ENCODE measurements at regions not wholly inside any gene's neighbourhood (a gene's known extent, or its start where the extent isn't known, plus 50 kb on each side); places are given as distances from the start of the nearest gene placed in this dataset.

- no peak for ATAC-seq (replicated peaks)
- peaks cover 14% of the 10 kb centered on the region for H3K27me3 Mint-ChIP-seq
- no peaks in the 10 kb centered on the region for H3K9me3 Mint-ChIP-seq
- no peaks in the 10 kb centered on the region for H3K4me1 Mint-ChIP-seq
- no peak overlapping the region for H3K4me3 Mint-ChIP-seq
- no peaks in the 10 kb centered on the region for H3K36me3 Mint-ChIP-seq (ENCODE audit: low read depth)
- no peak overlapping the region for H3K27ac Mint-ChIP-seq
These were observed 181.0 kb upstream of the ETAA1 start for GRCh38 chr2:67216103-67216502.

GRCh38 chr2:67216881-67217280 lies 180.3 kb upstream of the ETAA1 start:
- H3K9me3 Mint-ChIP-seq, result no peaks in the 10 kb centered on the region
- no peak overlapping the region for H3K27ac Mint-ChIP-seq

GRCh38 chr2:67217398-67217797 lies 179.7 kb upstream of the ETAA1 start:
- Mint-ChIP-seq H3K27ac (no peak overlapping the region), H3K27me3 (peaks cover 14% of the 10 kb centered on the region), H3K4me3 (no peak overlapping the region), H3K9me3 (no peaks in the 10 kb centered on the region), H3K4me1 (no peaks in the 10 kb centered on the region), H3K36me3 (ENCODE audit: low read depth) (no peaks in the 10 kb centered on the region)
- no peak for ATAC-seq (replicated peaks)

More at GRCh38 chr2:67216881-67217280, 180.3 kb upstream of the ETAA1 start:
- no peaks in the 10 kb centered on the region for H3K4me1 Mint-ChIP-seq
- H3K36me3 Mint-ChIP-seq (ENCODE audit: low read depth), result no peaks in the 10 kb centered on the region
- no peak for ATAC-seq (replicated peaks)
- no peak overlapping the region for H3K4me3 Mint-ChIP-seq
- peaks cover 14% of the 10 kb centered on the region for H3K27me3 Mint-ChIP-seq

- Mint-ChIP-seq H3K9me3 (no peaks in the 10 kb centered on the region), H3K27ac (no peak overlapping the region), H3K4me3 (no peak overlapping the region), H3K27me3 (peaks cover 14% of the 10 kb centered on the region), H3K36me3 (ENCODE audit: low read depth) (no peaks in the 10 kb centered on the region), H3K4me1 (no peaks in the 10 kb centered on the region)
- no peak for ATAC-seq (replicated peaks)
These were observed 179.1 kb upstream of the ETAA1 start for GRCh38 chr2:67218056-67218455.

GRCh38 chr2:67219651-67220050 lies 177.5 kb upstream of the ETAA1 start:
- ATAC-seq (replicated peaks), result no peak
- Mint-ChIP-seq H3K27ac (no peak overlapping the region), H3K4me3 (no peak overlapping the region), H3K9me3 (no peaks in the 10 kb centered on the region), H3K27me3 (peaks cover 4% of the 10 kb centered on the region), H3K4me1 (no peaks in the 10 kb centered on the region), H3K36me3 (ENCODE audit: low read depth) (no peaks in the 10 kb centered on the region)

- H3K27ac Mint-ChIP-seq, result no peak overlapping the region
- no peaks in the 10 kb centered on the region for H3K27me3 Mint-ChIP-seq
- no peak overlapping the region for H3K4me3 Mint-ChIP-seq
- no peak for ATAC-seq (replicated peaks)
- H3K36me3 Mint-ChIP-seq (ENCODE audit: low read depth), result no peaks in the 10 kb centered on the region
- H3K4me1 Mint-ChIP-seq, result no peaks in the 10 kb centered on the region
- H3K9me3 Mint-ChIP-seq, result no peaks in the 10 kb centered on the region
These were observed 175.9 kb upstream of the ETAA1 start for GRCh38 chr2:67221266-67221665.

GRCh38 chr2:67225287-67225973 lies 171.7 kb upstream of the ETAA1 start:
- Mint-ChIP-seq H3K36me3 (ENCODE audit: low read depth) (no peaks in the 10 kb centered on the region), H3K4me3 (no peak overlapping the region), H3K4me1 (no peaks in the 10 kb centered on the region), H3K9me3 (no peaks in the 10 kb centered on the region), H3K27me3 (no peaks in the 10 kb centered on the region), H3K27ac (no peak overlapping the region)
- no peak for ATAC-seq (replicated peaks)

GRCh38 chr2:67229706-67230105 lies 167.4 kb upstream of the ETAA1 start:
- no peak overlapping the region for H3K4me3 Mint-ChIP-seq
- H3K36me3 Mint-ChIP-seq (ENCODE audit: low read depth), result no peaks in the 10 kb centered on the region
- H3K4me1 Mint-ChIP-seq, result no peaks in the 10 kb centered on the region
- no peaks in the 10 kb centered on the region for H3K9me3 Mint-ChIP-seq
- ATAC-seq (replicated peaks), result no peak
- no peak overlapping the region for H3K27ac Mint-ChIP-seq
- no peaks in the 10 kb centered on the region for H3K27me3 Mint-ChIP-seq

- H3K36me3 Mint-ChIP-seq (ENCODE audit: low read depth), result no peaks in the 10 kb centered on the region
- ATAC-seq (replicated peaks), result no peak
- no peak overlapping the region for H3K27ac Mint-ChIP-seq
- H3K4me1 Mint-ChIP-seq, result no peaks in the 10 kb centered on the region
- H3K4me3 Mint-ChIP-seq, result no peak overlapping the region
- peaks cover 6% of the 10 kb centered on the region for H3K27me3 Mint-ChIP-seq
- H3K9me3 Mint-ChIP-seq, result no peaks in the 10 kb centered on the region
These were observed 164.2 kb upstream of the ETAA1 start for GRCh38 chr2:67232936-67233335.

- Mint-ChIP-seq H3K36me3 (ENCODE audit: low read depth) (no peaks in the 10 kb centered on the region), H3K9me3 (no peaks in the 10 kb centered on the region), H3K27me3 (peaks cover 6% of the 10 kb centered on the region), H3K27ac (no peak overlapping the region), H3K4me1 (no peaks in the 10 kb centered on the region), H3K4me3 (no peak overlapping the region)
- ATAC-seq (replicated peaks), result no peak
These were observed 162.7 kb upstream of the ETAA1 start for GRCh38 chr2:67234440-67234839.

- H3K4me3 Mint-ChIP-seq, result no peak overlapping the region
- H3K9me3 Mint-ChIP-seq, result no peaks in the 10 kb centered on the region
- H3K27ac Mint-ChIP-seq, result no peak overlapping the region
- H3K4me1 Mint-ChIP-seq, result no peaks in the 10 kb centered on the region
- H3K36me3 Mint-ChIP-seq (ENCODE audit: low read depth), result no peaks in the 10 kb centered on the region
- no peak for ATAC-seq (replicated peaks)
- H3K27me3 Mint-ChIP-seq, result peaks cover 6% of the 10 kb centered on the region
These were observed 159.8 kb upstream of the ETAA1 start for GRCh38 chr2:67237288-67237687.

- Mint-ChIP-seq H3K27ac (no peak overlapping the region), H3K9me3 (no peaks in the 10 kb centered on the region), H3K4me1 (no peaks in the 10 kb centered on the region), H3K36me3 (ENCODE audit: low read depth) (no peaks in the 10 kb centered on the region), H3K27me3 (peaks cover 6% of the 10 kb centered on the region), H3K4me3 (no peak overlapping the region)
- no peak for ATAC-seq (replicated peaks)
These were observed 156.6 kb upstream of the ETAA1 start for GRCh38 chr2:67240507-67240906.

- Mint-ChIP-seq H3K27me3 (peaks cover 6% of the 10 kb centered on the region), H3K9me3 (no peaks in the 10 kb centered on the region), H3K27ac (no peak overlapping the region), H3K36me3 (ENCODE audit: low read depth) (no peaks in the 10 kb centered on the region), H3K4me1 (no peaks in the 10 kb centered on the region), H3K4me3 (no peak overlapping the region)
- ATAC-seq (replicated peaks), result no peak
These were observed 155.7 kb upstream of the ETAA1 start for GRCh38 chr2:67241453-67241852.

GRCh38 chr2:67242456-67242855 lies 154.7 kb upstream of the ETAA1 start:
- H3K27ac Mint-ChIP-seq, result no peak overlapping the region
- peaks cover 3% of the 10 kb centered on the region for H3K27me3 Mint-ChIP-seq
- no peaks in the 10 kb centered on the region for H3K9me3 Mint-ChIP-seq
- H3K4me1 Mint-ChIP-seq, result no peaks in the 10 kb centered on the region
- no peaks in the 10 kb centered on the region for H3K36me3 Mint-ChIP-seq (ENCODE audit: low read depth)
- H3K4me3 Mint-ChIP-seq, result no peak overlapping the region
- no peak for ATAC-seq (replicated peaks)

GRCh38 chr2:67243919-67244318 lies 153.2 kb upstream of the ETAA1 start:
- Mint-ChIP-seq H3K4me1 (no peaks in the 10 kb centered on the region), H3K27ac (no peak overlapping the region), H3K36me3 (ENCODE audit: low read depth) (no peaks in the 10 kb centered on the region), H3K4me3 (no peak overlapping the region), H3K9me3 (no peaks in the 10 kb centered on the region), H3K27me3 (peaks cover 3% of the 10 kb centered on the region)
- no peak for ATAC-seq (replicated peaks)

GRCh38 chr2:67246791-67247190 lies 150.3 kb upstream of the ETAA1 start:
- no peaks in the 10 kb centered on the region for H3K4me1 Mint-ChIP-seq
- no peak overlapping the region for H3K4me3 Mint-ChIP-seq
- ATAC-seq (replicated peaks), result no peak
- H3K27me3 Mint-ChIP-seq, result peaks cover 3% of the 10 kb centered on the region
- H3K27ac Mint-ChIP-seq, result no peak overlapping the region
- no peaks in the 10 kb centered on the region for H3K36me3 Mint-ChIP-seq (ENCODE audit: low read depth)
- no peaks in the 10 kb centered on the region for H3K9me3 Mint-ChIP-seq
